Nephron progenitor cell (in vitro differentiated cells): ENCODE measurements at regions not wholly inside any gene's neighbourhood (a gene's known extent, or its start where the extent isn't known, plus 50 kb on each side); places are given as distances from the start of the nearest gene placed in this dataset.

Source experiments
- DNase-seq: peaks from one replicate; pipeline ENCODE4 v3.0.0; 2021
- H3K27ac Mint-ChIP-seq: 2 replicates; pipeline ENCODE4 v1.8.0; 2021; ENCODE audit warnings: mild to moderate bottlenecking, moderate library complexity, mixed read lengths
- H3K27me3 Mint-ChIP-seq: 2 replicates; pipeline ENCODE4 v1.8.0; 2021; ENCODE audit warnings: mild to moderate bottlenecking, low read depth, mixed read lengths; ENCODE audit not compliant: poor library complexity
- H3K36me3 Mint-ChIP-seq: 2 replicates; pipeline ENCODE4 v1.8.0; 2021; ENCODE audit warnings: low read depth, mixed read lengths
- H3K4me1 Mint-ChIP-seq: 2 replicates; pipeline ENCODE4 v1.8.0; 2021; ENCODE audit warnings: mixed read lengths
- H3K4me3 Mint-ChIP-seq: 2 replicates; pipeline ENCODE4 v1.8.0; 2021; ENCODE audit warnings: mild to moderate bottlenecking, moderate library complexity, mixed read lengths
- H3K9me3 Mint-ChIP-seq: 2 replicates; pipeline ENCODE4 v1.8.0; 2021; ENCODE audit warnings: mild to moderate bottlenecking, moderate library complexity, mixed read lengths
- TF ChIP-seq, protein P1 (sequence below): fragments of 200-600 bp; sonication (generic); IDR thresholded peaks from 2 replicates; pipeline ENCODE4 v1.5.0; 2021; ENCODE audit warnings: antibody characterized with exemption

DNA sequence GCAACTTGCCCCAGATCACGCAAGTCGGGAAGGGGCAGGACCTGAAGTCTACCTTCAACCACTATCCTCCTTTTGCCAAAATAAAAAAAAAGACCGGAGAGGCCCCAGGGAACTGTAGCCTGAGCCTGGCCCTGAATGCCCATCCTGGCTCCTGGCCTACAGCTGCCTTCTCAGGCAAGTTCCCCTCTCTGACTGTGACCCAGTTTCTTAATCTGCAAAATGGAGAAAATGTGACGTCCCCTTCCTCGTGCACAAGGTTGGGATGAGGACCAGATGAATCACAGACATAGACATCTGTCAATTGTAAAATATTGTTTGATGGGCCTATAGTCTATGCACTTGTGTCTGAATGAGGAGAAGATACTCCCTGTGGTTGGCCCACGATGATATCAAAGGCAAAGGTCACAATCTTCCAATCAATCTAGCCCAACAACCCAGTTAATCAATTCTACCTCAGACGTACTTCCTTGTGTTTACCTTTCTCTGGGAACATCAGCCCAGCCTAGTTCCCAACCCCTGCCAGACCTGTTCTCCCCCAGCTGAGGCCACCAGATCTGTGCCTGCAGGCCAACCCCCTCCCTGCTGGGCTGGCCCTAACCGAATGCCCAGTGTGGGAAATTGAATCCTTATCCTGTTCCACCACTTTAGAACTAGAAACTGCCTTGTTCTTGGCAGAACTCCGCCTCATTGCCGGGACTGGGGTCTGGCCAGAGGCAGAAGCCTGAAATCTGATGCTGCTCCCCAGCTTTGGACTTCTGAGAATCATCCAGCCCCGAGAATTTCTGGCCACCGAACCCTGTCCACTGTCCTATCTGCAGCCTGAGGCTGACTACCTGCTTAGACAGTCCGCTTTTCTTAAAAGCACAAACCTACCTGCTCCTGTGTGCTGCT, 101.8 kb upstream of the LIPC start:
- peak; percentile 27 for DNase-seq
- H3K4me3 Mint-ChIP-seq, result peak overlapping the region; percentile 48
- TF ChIP-seq, protein P1, sequence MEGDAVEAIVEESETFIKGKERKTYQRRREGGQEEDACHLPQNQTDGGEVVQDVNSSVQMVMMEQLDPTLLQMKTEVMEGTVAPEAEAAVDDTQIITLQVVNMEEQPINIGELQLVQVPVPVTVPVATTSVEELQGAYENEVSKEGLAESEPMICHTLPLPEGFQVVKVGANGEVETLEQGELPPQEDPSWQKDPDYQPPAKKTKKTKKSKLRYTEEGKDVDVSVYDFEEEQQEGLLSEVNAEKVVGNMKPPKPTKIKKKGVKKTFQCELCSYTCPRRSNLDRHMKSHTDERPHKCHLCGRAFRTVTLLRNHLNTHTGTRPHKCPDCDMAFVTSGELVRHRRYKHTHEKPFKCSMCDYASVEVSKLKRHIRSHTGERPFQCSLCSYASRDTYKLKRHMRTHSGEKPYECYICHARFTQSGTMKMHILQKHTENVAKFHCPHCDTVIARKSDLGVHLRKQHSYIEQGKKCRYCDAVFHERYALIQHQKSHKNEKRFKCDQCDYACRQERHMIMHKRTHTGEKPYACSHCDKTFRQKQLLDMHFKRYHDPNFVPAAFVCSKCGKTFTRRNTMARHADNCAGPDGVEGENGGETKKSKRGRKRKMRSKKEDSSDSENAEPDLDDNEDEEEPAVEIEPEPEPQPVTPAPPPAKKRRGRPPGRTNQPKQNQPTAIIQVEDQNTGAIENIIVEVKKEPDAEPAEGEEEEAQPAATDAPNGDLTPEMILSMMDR, result no peak
- H3K4me1 Mint-ChIP-seq, result peaks cover 58% of the 10 kb centered on the region
- peaks cover 41% of the 10 kb centered on the region for H3K36me3 Mint-ChIP-seq
- H3K27me3 Mint-ChIP-seq, result no peaks in the 10 kb centered on the region
- peaks cover 48% of the 10 kb centered on the region for H3K9me3 Mint-ChIP-seq
- peak overlapping the region; percentile 99 for H3K27ac Mint-ChIP-seq

DNA sequence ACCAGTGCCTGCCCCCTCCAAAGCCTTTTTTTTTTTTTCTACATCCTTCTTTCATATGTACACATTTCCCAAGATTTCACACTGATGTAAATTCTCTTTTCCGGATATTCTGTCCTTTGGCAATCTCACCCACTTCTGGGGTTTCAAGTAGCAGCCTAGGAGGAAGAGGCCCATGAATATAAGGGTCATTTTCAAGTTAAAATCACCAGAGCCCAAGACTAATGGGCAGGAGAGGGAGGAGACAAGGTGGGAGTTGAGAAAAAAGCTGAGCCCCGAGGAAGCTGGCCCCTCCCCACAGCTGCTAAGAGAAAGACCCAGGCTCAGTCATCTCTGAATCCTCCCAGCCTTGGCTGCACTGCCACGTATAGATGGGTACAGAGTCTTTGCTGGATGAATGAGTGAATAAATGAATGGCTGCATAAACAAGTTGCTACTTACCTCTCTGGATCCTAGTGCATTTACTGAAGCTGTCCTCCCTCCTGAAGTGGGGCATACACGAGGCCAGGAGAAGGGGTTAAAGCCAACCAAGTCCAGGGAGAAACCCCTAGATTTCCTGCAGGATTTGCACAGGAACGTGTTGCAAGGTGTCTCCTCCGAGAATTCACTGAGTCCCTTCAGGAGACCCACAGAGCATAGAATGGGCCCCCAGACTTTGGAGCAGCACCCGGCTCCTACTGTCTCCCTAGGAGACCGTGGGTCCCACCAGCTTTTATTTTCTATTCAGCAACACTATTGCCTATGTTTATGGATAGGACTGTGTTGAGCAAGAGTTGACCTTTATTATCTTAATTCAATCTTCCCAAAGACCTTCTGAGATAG, 100.8 kb upstream of the LIPC start:
- TF ChIP-seq, protein P1, result no peak
- no peak for DNase-seq
- Mint-ChIP-seq H3K27ac (peak overlapping the region; percentile 99), H3K27me3 (peaks cover 2% of the 10 kb centered on the region), H3K9me3 (peaks cover 47% of the 10 kb centered on the region), H3K36me3 (peaks cover 41% of the 10 kb centered on the region), H3K4me3 (peak overlapping the region; percentile 48), H3K4me1 (peaks cover 62% of the 10 kb centered on the region)

DNA sequence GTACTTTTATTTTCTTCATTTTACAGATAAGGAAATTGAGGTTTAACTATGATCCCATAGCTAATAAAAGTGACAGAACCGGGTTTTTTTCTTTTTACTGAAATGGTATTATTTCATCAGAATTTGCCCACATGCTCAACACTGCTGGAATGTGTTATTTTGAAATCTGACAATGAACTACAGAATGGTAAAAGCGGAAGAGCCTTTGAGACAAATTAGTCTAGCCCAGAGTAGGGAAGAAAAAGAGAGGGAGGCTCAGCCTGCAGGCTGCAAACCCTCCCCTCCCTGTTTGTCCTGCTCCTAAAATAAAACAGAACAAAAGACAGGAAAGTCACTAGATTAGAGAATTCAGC, 100.3 kb upstream of the LIPC start:
- H3K27me3 Mint-ChIP-seq, result peaks cover 6% of the 10 kb centered on the region
- peaks cover 67% of the 10 kb centered on the region for H3K4me1 Mint-ChIP-seq
- DNase-seq, result no peak
- H3K9me3 Mint-ChIP-seq, result peaks cover 45% of the 10 kb centered on the region
- TF ChIP-seq, protein P1, result no peak
- H3K27ac Mint-ChIP-seq, result peak overlapping the region; percentile 99
- peaks cover 38% of the 10 kb centered on the region for H3K36me3 Mint-ChIP-seq
- peak overlapping the region; percentile 48 for H3K4me3 Mint-ChIP-seq

DNA sequence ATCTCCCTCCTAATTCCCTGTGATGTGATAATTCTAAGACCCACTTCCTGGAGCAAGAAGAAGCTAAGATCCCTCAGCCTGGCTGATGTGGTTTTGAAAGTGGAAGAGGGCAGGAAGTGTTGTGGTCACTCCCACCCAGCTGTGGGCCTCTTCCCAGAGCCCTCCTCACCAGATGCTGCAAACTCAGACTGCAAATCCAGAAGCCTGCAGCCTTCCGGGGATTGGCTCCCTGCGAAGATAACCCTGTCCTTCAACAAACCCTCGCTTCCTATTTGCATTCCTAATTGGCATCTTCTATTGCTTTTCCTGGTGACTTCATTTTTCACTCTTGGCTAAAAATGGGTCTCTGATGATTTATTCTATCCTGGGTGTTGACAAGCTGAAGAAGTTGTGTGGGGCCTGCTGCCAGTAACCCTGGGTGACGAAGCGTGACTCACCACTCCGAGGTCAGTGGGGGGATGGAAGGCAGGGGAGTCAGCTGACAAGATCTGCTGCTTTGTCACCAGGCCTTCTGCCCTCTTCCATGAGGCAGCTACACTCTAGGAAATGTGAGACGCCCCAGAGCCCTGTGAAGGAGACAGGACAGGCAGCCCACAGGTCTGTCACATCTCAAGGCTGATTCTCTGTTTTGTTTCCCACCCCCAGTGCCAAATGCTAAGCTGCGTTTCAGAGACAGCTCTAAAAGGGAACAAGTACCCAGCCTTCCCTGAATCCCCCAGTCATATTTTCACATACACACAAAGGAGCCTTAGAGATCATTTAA, 99.7 kb upstream of the LIPC start:
- Mint-ChIP-seq H3K4me1 (peaks cover 67% of the 10 kb centered on the region), H3K27ac (peak overlapping the region; percentile 99), H3K4me3 (peak overlapping the region; percentile 48), H3K36me3 (peaks cover 32% of the 10 kb centered on the region), H3K27me3 (peaks cover 6% of the 10 kb centered on the region), H3K9me3 (peaks cover 39% of the 10 kb centered on the region)
- DNase-seq, result peak; percentile 77
- TF ChIP-seq, protein P1, result no peak

DNA sequence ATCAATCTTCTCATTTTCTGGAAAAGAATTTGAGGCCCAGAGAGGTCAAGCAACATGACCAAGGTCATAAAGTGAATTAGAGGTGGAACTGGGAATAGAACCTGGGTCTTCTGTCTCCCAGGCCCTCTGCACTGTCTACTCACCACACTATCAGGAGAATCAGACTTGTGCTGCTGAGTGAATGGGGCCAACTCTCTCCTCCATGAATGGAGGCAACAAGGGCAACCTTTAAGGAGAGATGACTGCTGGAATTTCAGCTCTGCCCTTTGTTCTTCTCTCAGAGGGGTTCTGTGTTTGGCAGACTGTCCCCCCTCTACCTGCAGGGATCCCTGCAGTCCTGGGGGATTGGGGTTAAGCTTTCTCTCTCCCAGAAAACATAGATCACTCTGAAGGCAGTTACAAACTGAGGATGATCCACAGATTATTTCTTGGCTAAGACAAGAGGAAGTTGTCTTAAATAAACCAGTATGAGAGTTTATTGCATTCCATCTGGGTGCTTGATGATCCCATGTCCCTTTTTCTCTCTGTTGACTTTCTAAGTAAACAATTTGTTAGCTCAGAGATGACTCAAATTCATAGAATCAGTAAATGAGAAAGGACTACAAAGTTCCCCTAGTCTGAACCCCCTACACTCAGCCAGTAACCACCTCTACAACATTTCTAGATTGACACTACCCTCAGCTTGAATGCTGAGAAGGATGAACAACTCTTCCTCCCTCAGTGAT, 99.0 kb upstream of the LIPC start:
- TF ChIP-seq, protein P1, result no peak
- Mint-ChIP-seq H3K4me1 (peaks cover 67% of the 10 kb centered on the region), H3K27me3 (peaks cover 6% of the 10 kb centered on the region), H3K9me3 (peaks cover 32% of the 10 kb centered on the region), H3K4me3 (peak overlapping the region; percentile 48), H3K36me3 (peaks cover 26% of the 10 kb centered on the region), H3K27ac (peak overlapping the region; percentile 99)
- no peak for DNase-seq
